OCI-LY1 (cell line): ENCODE measurements at regions not wholly inside any gene's neighbourhood (a gene's known extent, or its start where the extent isn't known, plus 50 kb on each side); places are given as distances from the start of the nearest gene placed in this dataset.

Source experiments
- H2AFZ ChIP-seq: fragments of 200-600 bp; sonication (generic), shearing (Covaris generic); 2 replicates; pipeline ENCODE4 v1.6.0; 2014; ENCODE audit warnings: antibody characterized with exemption, mild to moderate bottlenecking, low read length
- H3F3A ChIP-seq: fragments of 200-600 bp; sonication (generic), shearing (Covaris generic); 2 replicates; pipeline ENCODE4 v1.6.0; 2014; ENCODE audit warnings: mild to moderate bottlenecking, antibody characterized with exemption, low read length, moderate library complexity; ENCODE audit not compliant: insufficient read depth
- H3K27ac ChIP-seq: fragments of 200-600 bp; sonication (generic); 2 replicates; pipeline ENCODE4 v1.5.1; 2014; ENCODE audit warnings: low read length, mixed run types, mild to moderate bottlenecking, low read depth; ENCODE audit not compliant: poor library complexity, severe bottlenecking
- H3K27me3 ChIP-seq: fragments of 200-600 bp; sonication (generic); 2 replicates; pipeline ENCODE4 v1.6.0; 2014; ENCODE audit warnings: antibody characterized with exemption, mild to moderate bottlenecking, low read length, moderate library complexity; ENCODE audit not compliant: insufficient read depth
- H3K36me3 ChIP-seq: fragments of 200-600 bp; sonication (generic); 2 replicates; pipeline ENCODE4 v1.6.1; 2014; ENCODE audit warnings: mild to moderate bottlenecking, antibody characterized with exemption, low read length, moderate library complexity, mixed read lengths; ENCODE audit not compliant: insufficient read depth
- H3K4me1 ChIP-seq: fragments of 200-600 bp; sonication (generic); 2 replicates; pipeline ENCODE4 v1.5.1; 2014; ENCODE audit warnings: mild to moderate bottlenecking, low read length, moderate library complexity; ENCODE audit not compliant: insufficient read depth, severe bottlenecking
- H3K4me2 ChIP-seq: fragments of 200-600 bp; sonication (generic), shearing (Covaris generic); 2 replicates; pipeline ENCODE4 v1.6.1; 2014; ENCODE audit warnings: low read length
- H3K4me3 ChIP-seq: fragments of 200-600 bp; sonication (generic); 2 replicates; pipeline ENCODE4 v1.5.1; 2014; ENCODE audit warnings: low read length, low read depth, mild to moderate bottlenecking, mixed read lengths; ENCODE audit not compliant: poor library complexity, severe bottlenecking
- H3K79me2 ChIP-seq: fragments of 200-600 bp; shearing (Covaris generic); 2 replicates; pipeline ENCODE4 v1.6.1; 2016; ENCODE audit warnings: mixed run types, low read length, mixed read lengths; ENCODE audit not compliant: insufficient read depth
- H3K9ac ChIP-seq: fragments of 200-600 bp; sonication (generic), shearing (Covaris generic); 2 replicates; pipeline ENCODE4 v1.6.1; 2014; ENCODE audit warnings: mild to moderate bottlenecking, low read length, mixed read lengths
- H3K9me2 ChIP-seq: fragments of 200-600 bp; sonication (generic), shearing (Covaris generic); 2 replicates; pipeline ENCODE4 v1.6.1; 2014; ENCODE audit warnings: low read depth, mild to moderate bottlenecking, low read length, mixed read lengths
- H3K9me3 ChIP-seq: fragments of 200-600 bp; shearing (Covaris generic); 2 replicates; pipeline ENCODE4 v1.6.1; 2014; ENCODE audit warnings: low read length, mixed read lengths
- H4K20me1 ChIP-seq: fragments of 200-600 bp; sonication (generic), shearing (Covaris generic); 2 replicates; pipeline ENCODE4 v1.6.0; 2016; ENCODE audit warnings: mild to moderate bottlenecking, low read length; ENCODE audit not compliant: insufficient read depth
- CTCF ChIP-seq: fragments of 200-600 bp; sonication (generic), shearing (Covaris generic); IDR thresholded peaks from 2 replicates; pipeline ENCODE4 v1.5.1; 2017; ENCODE audit warnings: mild to moderate bottlenecking, antibody characterized with exemption, low read length, moderate library complexity, mixed read lengths
- EZH2 ChIP-seq: fragments of 200-600 bp; sonication (generic), shearing (Covaris generic); IDR thresholded peaks from 2 replicates; pipeline ENCODE4 v1.8.0; 2017; ENCODE audit warnings: borderline replicate concordance, mixed run types, mild to moderate bottlenecking, antibody characterized with exemption, low read length, moderate library complexity, mixed read lengths

DNA sequence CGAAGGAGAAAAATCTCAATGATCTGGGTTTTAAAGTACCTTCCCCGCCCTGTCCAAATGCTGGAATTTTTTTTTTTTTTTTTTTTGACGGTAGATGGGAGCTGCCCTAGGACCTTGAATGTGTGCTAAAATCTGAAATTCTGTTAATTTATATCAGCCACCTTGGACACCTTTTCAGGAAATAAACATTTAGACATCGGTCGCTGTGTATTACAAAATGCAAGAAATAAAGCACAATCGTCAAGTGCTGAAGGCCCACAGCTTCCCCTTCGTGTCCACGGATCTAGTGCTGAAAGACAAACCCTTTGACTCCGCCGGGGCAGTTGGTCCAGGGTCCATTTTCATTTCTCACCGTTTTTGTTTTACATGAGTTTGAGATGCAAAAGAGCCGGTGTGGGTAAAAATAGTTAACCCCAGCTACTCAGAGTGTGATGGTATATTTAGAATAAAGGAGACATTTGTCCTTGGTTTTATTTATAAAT, 90.2 kb upstream of the CHD2 start:
- Histone ChIP-seq H3K4me1 (peaks cover 55% of the 10 kb centered on the region), H3K27me3 (no peaks in the 10 kb centered on the region), H4K20me1 (no peaks in the 10 kb centered on the region), H3K9me3 (no peaks in the 10 kb centered on the region), H3K9me2 (no peaks in the 10 kb centered on the region), H3F3A (peaks cover 3% of the 10 kb centered on the region; the same call in 1 of the 2 replicates), H3K9ac (peak overlapping the region; percentile 86), H2AFZ (no peak overlapping the region), H3K27ac (peak overlapping the region; percentile 98), H3K79me2 (no peaks in the 10 kb centered on the region), H3K4me2 (peak overlapping the region; percentile 69), H3K4me3 (peak overlapping the region; percentile 60), H3K36me3 (no peaks in the 10 kb centered on the region)
- TF ChIP-seq EZH2 (no peak), CTCF (no peak)

- H3K4me1 ChIP-seq: peaks cover 50% of the 10 kb centered on the region
- H3F3A ChIP-seq: peaks cover 3% of the 10 kb centered on the region; the same call in 1 of the 2 replicates
- H3K36me3 ChIP-seq: no peaks in the 10 kb centered on the region
- TF ChIP-seq CTCF (no peak), EZH2 (no peak)
- no peaks in the 10 kb centered on the region for H3K79me2 ChIP-seq
- no peaks in the 10 kb centered on the region for H3K9me3 ChIP-seq
- peak overlapping the region; percentile 98 for H3K27ac ChIP-seq
- H3K27me3 ChIP-seq: no peaks in the 10 kb centered on the region
- H3K9me2 ChIP-seq: no peaks in the 10 kb centered on the region
- H3K4me3 ChIP-seq: peak overlapping the region; percentile 60
- H4K20me1 ChIP-seq: no peaks in the 10 kb centered on the region
- peak overlapping the region; percentile 86 for H3K9ac ChIP-seq
- H3K4me2 ChIP-seq: peak overlapping the region; percentile 69
- no peak overlapping the region for H2AFZ ChIP-seq
Measured at GRCh38 chr15:92810418-92811138, 89.5 kb upstream of the CHD2 start.

DNA sequence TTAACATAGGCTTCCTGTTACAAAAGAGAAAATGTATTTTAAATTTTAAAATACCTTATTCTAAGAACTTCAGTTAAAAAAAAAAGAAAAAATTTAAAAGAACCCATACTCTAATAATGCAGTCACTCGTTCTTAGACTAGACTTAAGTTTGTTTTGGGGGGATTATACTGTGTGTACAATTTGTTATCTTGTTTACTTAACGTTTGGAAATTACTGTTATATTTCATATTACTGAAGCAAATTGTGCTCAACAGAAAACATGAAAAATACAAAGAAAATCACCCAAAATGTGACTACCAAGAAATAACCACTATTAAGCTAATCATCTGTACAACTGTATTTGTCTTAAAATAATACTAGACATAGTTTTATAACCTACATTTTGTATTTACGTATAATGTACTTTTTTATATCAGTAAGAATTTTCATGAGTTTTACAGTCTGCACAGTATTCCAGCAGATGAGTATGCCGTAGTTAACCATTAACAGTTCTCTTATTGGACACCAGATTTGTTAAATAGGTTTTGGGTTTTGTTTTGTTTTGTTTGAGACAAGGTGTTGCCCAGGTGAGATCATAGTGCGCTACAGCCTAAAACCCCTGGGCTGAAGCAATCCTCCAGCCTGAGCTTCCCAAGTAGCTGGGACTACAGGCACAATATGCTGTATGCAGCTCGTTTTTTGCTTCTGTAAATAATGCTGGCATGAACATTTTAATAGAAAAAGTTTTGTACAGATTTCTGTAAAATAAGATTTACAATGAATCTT, 88.8 kb upstream of the CHD2 start:
- Histone ChIP-seq H3K27me3 (no peaks in the 10 kb centered on the region), H2AFZ (no peak overlapping the region), H4K20me1 (no peaks in the 10 kb centered on the region), H3K9me3 (no peaks in the 10 kb centered on the region), H3K79me2 (no peaks in the 10 kb centered on the region), H3K4me3 (peak overlapping the region; percentile 60), H3K27ac (peak overlapping the region; percentile 98), H3F3A (peaks cover 3% of the 10 kb centered on the region; the same call in 1 of the 2 replicates), H3K9me2 (no peaks in the 10 kb centered on the region), H3K36me3 (no peaks in the 10 kb centered on the region), H3K4me2 (peak overlapping the region; percentile 69), H3K4me1 (peaks cover 50% of the 10 kb centered on the region), H3K9ac (peak overlapping the region; percentile 86)
- TF ChIP-seq EZH2 (no peak), CTCF (no peak)
